ENCODE measurements at regions not wholly inside any gene's neighbourhood (a gene's known extent, or its start where the extent isn't known, plus 50 kb on each side); places are given as distances from the start of the nearest gene placed in this dataset.

DNA sequence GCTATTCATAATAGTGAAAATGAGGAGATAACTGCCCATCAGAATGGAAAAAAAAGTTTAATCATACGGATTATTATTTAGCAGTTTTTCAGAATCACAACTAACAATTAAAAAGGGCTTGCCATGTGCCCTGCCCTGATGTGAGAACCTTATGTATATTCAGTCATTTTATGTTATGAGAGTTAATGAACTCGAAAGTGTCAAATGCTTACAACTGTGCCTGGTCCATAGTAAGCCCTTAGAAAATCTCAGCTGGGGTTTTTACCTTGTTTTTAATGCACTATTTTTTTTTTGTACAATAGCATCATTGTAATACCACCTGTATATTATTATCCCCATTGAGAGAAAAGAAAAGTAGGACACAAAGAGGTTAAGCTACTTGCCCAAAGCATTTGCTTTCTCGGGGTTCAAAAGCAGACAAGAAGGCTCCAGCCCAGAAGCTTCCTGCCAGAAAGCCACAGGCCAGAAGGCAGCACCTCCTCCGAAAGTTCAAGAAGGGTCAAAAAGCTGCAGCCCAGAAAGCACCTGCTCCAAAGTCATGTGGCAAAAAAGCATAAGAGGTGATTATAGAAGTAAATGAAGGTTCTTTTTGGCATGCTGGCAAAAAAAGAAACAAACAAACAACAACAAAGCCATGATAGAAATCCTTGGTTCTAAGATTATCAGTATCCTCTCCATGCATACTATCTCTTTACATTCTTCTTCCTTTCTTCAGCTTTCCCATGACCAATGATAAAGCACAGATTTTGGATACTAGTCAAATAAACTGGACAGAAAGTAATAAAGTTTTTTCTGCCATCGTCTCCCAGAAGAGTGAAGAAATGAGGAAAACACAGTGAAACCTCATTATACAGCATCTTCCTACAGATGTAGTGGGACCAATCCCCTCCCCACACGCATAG is 59.1 kb upstream of the NAP1L1 start:
- intact Hi-C loops (cut with micrococcal nuclease; ENCODE audit: unreplicated experiment) (no loop called here), in situ Hi-C loops (cut with HindIII; ENCODE audit: low pct_unique_long_range_greater_than_20kb, low sequenced_read_pairs) (no loop called here)
- TF ChIP-seq POLR2AphosphoS5 (IDR thresholded peaks at IDR 0.05; ENCODE audit: low read depth, low read length), result no peak
- no peak for TF ChIP-seq CTCF (IDR thresholded peaks at IDR 0.05)
- no peak for TF ChIP-seq REST (IDR thresholded peaks at IDR 0.05; ENCODE audit: insufficient read depth in 1 of 2, low read depth in 2 of 2, low read length in 1 of 2)
- TF ChIP-seq TCF7L2 (IDR thresholded peaks at IDR 0.05; ENCODE audit: low read depth, low read length), result no peak
- no peak for TF ChIP-seq SIN3A (IDR thresholded peaks at IDR 0.05; ENCODE audit: borderline replicate concordance, insufficient read depth, low read depth, low read length)
- DNase-seq (ENCODE audit: low read depth, low spot score) (no peak), ATAC-seq (no peak)
- H3K9me3 ChIP-seq (ENCODE audit: control insufficient read depth, insufficient read depth, low read depth, low read length), result peaks cover 5% of the 10 kb centered on the region; the same call in 1 of the 2 replicates
- H3K4me3 ChIP-seq (ENCODE audit: low read depth in 2 of 2, low read length in 2 of 2), result no peak overlapping the region
- no peaks in the 10 kb centered on the region for H3K27me3 ChIP-seq (ENCODE audit: control insufficient read depth, insufficient read depth, low read length)
- H3K36me3 ChIP-seq (ENCODE audit: control insufficient read depth, insufficient read depth, low read length), result no peaks in the 10 kb centered on the region
- no peaks in the 10 kb centered on the region for H3K4me1 ChIP-seq (ENCODE audit: control insufficient read depth, insufficient read depth, low read length)
- no peak overlapping the region for H3K27ac ChIP-seq (ENCODE audit: low read length)
- no TSS peak for BruUV-seq (replicated peaks)
- POLR2A ChIA-PET, result no interaction called here
- CTCF ChIA-PET, result no interaction called here

- POLR2A ChIA-PET, result no interaction called here
- TF ChIP-seq POLR2AphosphoS5 (IDR thresholded peaks at IDR 0.05; ENCODE audit: low read depth, low read length) (no peak), TCF7L2 (IDR thresholded peaks at IDR 0.05; ENCODE audit: low read depth, low read length) (no peak), SIN3A (IDR thresholded peaks at IDR 0.05; ENCODE audit: borderline replicate concordance, insufficient read depth, low read depth, low read length) (no peak), REST (IDR thresholded peaks at IDR 0.05; ENCODE audit: insufficient read depth in 1 of 2, low read depth in 2 of 2, low read length in 1 of 2) (no peak), CTCF (IDR thresholded peaks at IDR 0.05) (no peak)
- intact Hi-C loops (cut with micrococcal nuclease; ENCODE audit: unreplicated experiment), result no loop called here
- in situ Hi-C loops (cut with HindIII; ENCODE audit: low pct_unique_long_range_greater_than_20kb, low sequenced_read_pairs), result no loop called here
- CTCF ChIA-PET, result no interaction called here
- Histone ChIP-seq H3K9me3 (ENCODE audit: control insufficient read depth, insufficient read depth, low read depth, low read length) (peaks cover 6% of the 10 kb centered on the region; the same call in 1 of the 2 replicates), H3K4me1 (ENCODE audit: control insufficient read depth, insufficient read depth, low read length) (no peaks in the 10 kb centered on the region), H3K4me3 (ENCODE audit: low read depth in 2 of 2, low read length in 2 of 2) (no peak overlapping the region), H3K27me3 (ENCODE audit: control insufficient read depth, insufficient read depth, low read length) (no peaks in the 10 kb centered on the region), H3K27ac (ENCODE audit: low read length) (no peak overlapping the region), H3K36me3 (ENCODE audit: control insufficient read depth, insufficient read depth, low read length) (no peaks in the 10 kb centered on the region)
- no peak for DNase-seq (ENCODE audit: low read depth, low spot score)
- no peak for ATAC-seq
- BruUV-seq (replicated peaks), result no TSS peak
Observed at GRCh38 chr12:76142305-76142704, 57.8 kb upstream of the NAP1L1 start.

All from Panc1 (cell line).